ENCODE measurements at regions not wholly inside any gene's neighbourhood (a gene's known extent, or its start where the extent isn't known, plus 50 kb on each side); places are given as distances from the start of the nearest gene placed in this dataset.

DNA sequence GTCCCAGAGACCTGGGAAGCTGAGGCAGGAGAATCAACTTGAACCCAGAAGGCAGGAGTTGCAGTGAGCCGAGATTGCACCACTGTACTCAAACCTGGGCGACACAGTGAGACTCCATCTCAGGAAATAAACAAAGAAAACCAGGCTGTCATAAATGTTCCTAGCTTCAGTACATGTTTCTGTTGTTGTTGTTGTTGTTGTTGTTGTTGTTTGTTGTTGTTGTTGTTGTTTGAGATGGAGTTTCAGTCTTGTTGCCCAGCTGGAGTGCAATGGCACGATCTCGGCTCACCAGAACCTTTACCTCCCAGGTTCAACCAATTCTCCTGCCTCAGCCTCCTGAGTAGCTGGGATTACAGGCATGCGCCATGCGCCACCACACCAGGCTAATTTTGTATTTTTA, 452.5 kb downstream of the HS3ST3B1 start:
- no peaks in the 10 kb centered on the region for H3K79me1 ChIP-seq (replicated peaks; ENCODE audit: low read length, poor library complexity, severe bottlenecking)
- H2BK5ac ChIP-seq (ENCODE audit: low read depth, low read length, poor library complexity, severe bottlenecking), result no peak overlapping the region
- no peak overlapping the region for H3K4me2 ChIP-seq (ENCODE audit: low read length, poor library complexity, severe bottlenecking)
- no peak overlapping the region for H2AFZ ChIP-seq (ENCODE audit: low read depth, low read length)
- no peak overlapping the region for H3K4me3 ChIP-seq (ENCODE audit: insufficient read depth in 1 of 2, low read depth in 1 of 2, low read length in 2 of 2)
- no peak overlapping the region for H2BK15ac ChIP-seq (ENCODE audit: low read depth, poor library complexity, severe bottlenecking)
- 94% methylated on average over 2 of the region's 6 CpGs for WGBS
- no peak overlapping the region for H3K14ac ChIP-seq (ENCODE audit: low read length in 2 of 2)
- H3K27me3 ChIP-seq (ENCODE audit: control insufficient read depth in 1 of 2, insufficient read depth in 1 of 2, low read length in 2 of 2), result peaks cover 0 to 4% of the 10 kb centered on the region in 2 experiments
- no peak overlapping the region for H3K23ac ChIP-seq (ENCODE audit: low read length in 2 of 2)
- H3K9me3 ChIP-seq (ENCODE audit: control insufficient read depth, low read length), result no peaks in the 10 kb centered on the region
- no peak overlapping the region for H4K91ac ChIP-seq (ENCODE audit: low read length)
- H3K4me1 ChIP-seq (ENCODE audit: control insufficient read depth, insufficient read depth, low read depth, low read length), result peaks cover 5% of the 10 kb centered on the region
- no peak overlapping the region for H2AK5ac ChIP-seq (ENCODE audit: low read length, severe bottlenecking)
- H3K36me3 ChIP-seq (ENCODE audit: control insufficient read depth in 1 of 2, insufficient read depth in 2 of 2, low read depth in 1 of 2, low read length in 2 of 2), result no peaks in the 10 kb centered on the region
- DNase-seq, result no peak
- no peak overlapping the region for H2BK120ac ChIP-seq (ENCODE audit: low read depth, low read length)
- no peak overlapping the region for H3K18ac ChIP-seq (ENCODE audit: low read depth in 1 of 2, low read length in 2 of 2)
- H3K4ac ChIP-seq (ENCODE audit: low read depth in 1 of 2, low read length in 2 of 2), result no peak overlapping the region
- H3K9ac ChIP-seq (ENCODE audit: low read length), result no peak overlapping the region
- H2BK12ac ChIP-seq (ENCODE audit: low read length in 2 of 2), result no peak overlapping the region
- H3K27ac ChIP-seq (ENCODE audit: low read length, poor library complexity, severe bottlenecking), result no peak overlapping the region
- no peak overlapping the region for H4K8ac ChIP-seq (ENCODE audit: low read length)

DNA sequence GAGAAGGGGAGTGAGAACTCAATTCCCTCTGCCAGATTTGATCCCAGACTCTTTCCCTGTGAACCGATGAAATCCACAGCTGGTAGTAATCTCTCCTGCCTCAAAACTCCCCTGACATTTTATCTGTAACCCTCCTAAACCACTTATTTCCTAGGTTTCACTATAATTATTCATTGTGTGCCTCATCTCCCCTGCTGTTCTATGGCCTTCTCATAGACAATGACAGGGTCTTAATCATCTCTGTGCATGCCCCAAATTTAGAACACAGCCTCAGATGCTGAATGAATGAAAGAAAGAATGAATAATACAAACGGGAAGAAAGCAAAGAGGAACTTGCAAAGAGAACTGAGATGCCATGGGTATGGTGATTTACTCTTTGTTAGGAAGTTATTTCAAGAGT, 451.1 kb downstream of the HS3ST3B1 start:
- 93% methylated on average over 2 of the region's 2 CpGs for WGBS
- Histone ChIP-seq H3K9me3 (ENCODE audit: control insufficient read depth, low read length) (no peaks in the 10 kb centered on the region), H3K36me3 (ENCODE audit: control insufficient read depth in 1 of 2, insufficient read depth in 2 of 2, low read depth in 1 of 2, low read length in 2 of 2) (no peaks in the 10 kb centered on the region)

DNA sequence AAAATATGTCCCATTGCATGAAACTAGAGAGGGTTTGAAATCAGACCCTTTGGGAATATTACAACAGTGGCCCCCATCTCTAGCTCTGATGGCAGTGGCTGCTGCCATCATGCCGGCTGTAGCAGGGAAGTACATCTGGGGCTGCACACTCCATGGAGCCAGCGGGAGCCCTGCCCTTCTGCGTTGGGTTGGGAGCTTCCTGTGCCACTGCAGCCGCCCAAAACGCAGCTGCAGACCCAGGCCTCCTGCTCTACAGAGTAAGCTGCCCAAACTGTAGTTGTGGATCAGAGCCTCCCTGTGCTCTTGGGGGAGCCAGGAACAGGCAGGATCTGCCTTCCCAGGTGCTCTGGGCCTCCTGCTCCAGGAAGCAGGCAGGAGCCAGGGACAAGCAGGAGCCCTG, 450.0 kb downstream of the HS3ST3B1 start:
- no peak for DNase-seq
- 93% methylated on average over 5 of the region's 5 CpGs for WGBS
- no peak overlapping the region for H2BK120ac ChIP-seq (ENCODE audit: low read depth, low read length)

More for the DNA sequence above, 451.1 kb downstream of the HS3ST3B1 start:
- Histone ChIP-seq H3K14ac (ENCODE audit: low read length in 2 of 2) (no peak overlapping the region), H3K23ac (ENCODE audit: low read length in 2 of 2) (no peak overlapping the region), H3K9ac (ENCODE audit: low read length) (no peak overlapping the region), H3K4me1 (ENCODE audit: control insufficient read depth, insufficient read depth, low read depth, low read length) (peaks cover 5% of the 10 kb centered on the region), H2BK12ac (ENCODE audit: low read length in 2 of 2) (no peak overlapping the region), H3K4me2 (ENCODE audit: low read length, poor library complexity, severe bottlenecking) (no peak overlapping the region), H3K27ac (ENCODE audit: low read length, poor library complexity, severe bottlenecking) (no peak overlapping the region), H4K8ac (ENCODE audit: low read length) (no peak overlapping the region), H3K4ac (ENCODE audit: low read depth in 1 of 2, low read length in 2 of 2) (no peak overlapping the region), H3K79me1 (replicated peaks; ENCODE audit: low read length, poor library complexity, severe bottlenecking) (no peaks in the 10 kb centered on the region), H2BK5ac (ENCODE audit: low read depth, low read length, poor library complexity, severe bottlenecking) (no peak overlapping the region), H2AK5ac (ENCODE audit: low read length, severe bottlenecking) (no peak overlapping the region), H2BK120ac (ENCODE audit: low read depth, low read length) (no peak overlapping the region), H4K91ac (ENCODE audit: low read length) (no peak overlapping the region), H3K4me3 (ENCODE audit: insufficient read depth in 1 of 2, low read depth in 1 of 2, low read length in 2 of 2) (no peak overlapping the region), H3K18ac (ENCODE audit: low read depth in 1 of 2, low read length in 2 of 2) (no peak overlapping the region), H2BK15ac (ENCODE audit: low read depth, poor library complexity, severe bottlenecking) (no peak overlapping the region), H2AFZ (ENCODE audit: low read depth, low read length) (no peak overlapping the region), H3K27me3 (ENCODE audit: control insufficient read depth in 1 of 2, insufficient read depth in 1 of 2, low read length in 2 of 2) (peaks cover 0 to 4% of the 10 kb centered on the region in 2 experiments)
- no peak for DNase-seq

DNA sequence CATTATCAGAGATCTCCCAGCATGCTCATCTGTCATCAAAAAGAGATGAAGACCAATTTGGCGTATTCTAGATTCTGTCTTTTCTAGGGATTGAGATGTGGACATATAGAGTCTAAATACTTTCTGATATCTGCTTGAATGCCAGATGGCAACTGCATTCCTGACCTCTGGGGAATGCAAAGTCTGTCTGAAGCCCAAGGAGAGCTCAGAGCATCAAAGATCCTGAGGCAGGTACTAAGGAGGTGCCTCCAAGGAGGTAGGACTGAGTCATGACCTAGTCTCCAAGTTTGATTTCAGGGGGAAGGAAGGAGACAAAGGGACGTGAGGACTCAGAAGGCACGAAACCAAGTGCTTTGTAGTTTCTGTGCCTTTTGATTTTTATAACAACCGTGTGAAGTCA, 448.4 kb downstream of the HS3ST3B1 start:
- peak overlapping the region in 1 of 2 experiments; percentile 46 for H3K4ac ChIP-seq (ENCODE audit: low read depth in 1 of 2, low read length in 2 of 2)
- no peak overlapping the region for H2BK12ac ChIP-seq (ENCODE audit: low read length in 2 of 2)
- no peak overlapping the region for H4K8ac ChIP-seq (ENCODE audit: low read length)
- H3K14ac ChIP-seq (ENCODE audit: low read length in 2 of 2), result no peak overlapping the region
- H3K23ac ChIP-seq (ENCODE audit: low read length in 2 of 2), result no peak overlapping the region
- H3K4me3 ChIP-seq (ENCODE audit: insufficient read depth in 1 of 2, low read depth in 1 of 2, low read length in 2 of 2), result no peak overlapping the region
- H3K27me3 ChIP-seq (ENCODE audit: control insufficient read depth in 1 of 2, insufficient read depth in 1 of 2, low read length in 2 of 2), result peaks cover 0 to 4% of the 10 kb centered on the region in 2 experiments
- H3K18ac ChIP-seq (ENCODE audit: low read depth in 1 of 2, low read length in 2 of 2), result no peak overlapping the region
- 92% methylated on average over 4 of the region's 4 CpGs for WGBS
- H4K91ac ChIP-seq (ENCODE audit: low read length), result peak overlapping the region; percentile 34
- no peak overlapping the region for H2AFZ ChIP-seq (ENCODE audit: low read depth, low read length)
- H2BK15ac ChIP-seq (ENCODE audit: low read depth, poor library complexity, severe bottlenecking), result no peak overlapping the region
- no peak overlapping the region for H3K27ac ChIP-seq (ENCODE audit: low read length, poor library complexity, severe bottlenecking)
- H3K79me1 ChIP-seq (replicated peaks; ENCODE audit: low read length, poor library complexity, severe bottlenecking), result no peaks in the 10 kb centered on the region
- no peak overlapping the region for H3K9ac ChIP-seq (ENCODE audit: low read length)
- H2BK5ac ChIP-seq (ENCODE audit: low read depth, low read length, poor library complexity, severe bottlenecking), result no peak overlapping the region
- H3K9me3 ChIP-seq (ENCODE audit: control insufficient read depth, low read length), result no peaks in the 10 kb centered on the region
- H3K36me3 ChIP-seq (ENCODE audit: control insufficient read depth in 1 of 2, insufficient read depth in 2 of 2, low read depth in 1 of 2, low read length in 2 of 2), result no peaks in the 10 kb centered on the region
- no peak overlapping the region for H3K4me2 ChIP-seq (ENCODE audit: low read length, poor library complexity, severe bottlenecking)
- H2BK120ac ChIP-seq (ENCODE audit: low read depth, low read length), result no peak overlapping the region
- DNase-seq, result no peak
- no peak overlapping the region for H2AK5ac ChIP-seq (ENCODE audit: low read length, severe bottlenecking)
- H3K4me1 ChIP-seq (ENCODE audit: control insufficient read depth, insufficient read depth, low read depth, low read length), result no peaks in the 10 kb centered on the region

More for the DNA sequence above, 450.0 kb downstream of the HS3ST3B1 start:
- Histone ChIP-seq H3K23ac (ENCODE audit: low read length in 2 of 2) (no peak overlapping the region), H3K27ac (ENCODE audit: low read length, poor library complexity, severe bottlenecking) (no peak overlapping the region), H2AFZ (ENCODE audit: low read depth, low read length) (no peak overlapping the region), H3K36me3 (ENCODE audit: control insufficient read depth in 1 of 2, insufficient read depth in 2 of 2, low read depth in 1 of 2, low read length in 2 of 2) (no peaks in the 10 kb centered on the region), H3K9ac (ENCODE audit: low read length) (no peak overlapping the region), H3K9me3 (ENCODE audit: control insufficient read depth, low read length) (no peaks in the 10 kb centered on the region), H2BK12ac (ENCODE audit: low read length in 2 of 2) (no peak overlapping the region), H3K4me2 (ENCODE audit: low read length, poor library complexity, severe bottlenecking) (no peak overlapping the region), H3K79me1 (replicated peaks; ENCODE audit: low read length, poor library complexity, severe bottlenecking) (no peaks in the 10 kb centered on the region), H2BK15ac (ENCODE audit: low read depth, poor library complexity, severe bottlenecking) (no peak overlapping the region), H3K14ac (ENCODE audit: low read length in 2 of 2) (peak overlapping the region in 1 of 2 experiments; percentile 31), H3K27me3 (ENCODE audit: control insufficient read depth in 1 of 2, insufficient read depth in 1 of 2, low read length in 2 of 2) (peaks cover 0 to 4% of the 10 kb centered on the region in 2 experiments), H4K91ac (ENCODE audit: low read length) (no peak overlapping the region), H3K18ac (ENCODE audit: low read depth in 1 of 2, low read length in 2 of 2) (no peak overlapping the region), H2BK5ac (ENCODE audit: low read depth, low read length, poor library complexity, severe bottlenecking) (no peak overlapping the region), H4K8ac (ENCODE audit: low read length) (no peak overlapping the region), H2AK5ac (ENCODE audit: low read length, severe bottlenecking) (no peak overlapping the region), H3K4me1 (ENCODE audit: control insufficient read depth, insufficient read depth, low read depth, low read length) (peaks cover 2% of the 10 kb centered on the region), H3K4me3 (ENCODE audit: insufficient read depth in 1 of 2, low read depth in 1 of 2, low read length in 2 of 2) (no peak overlapping the region), H3K4ac (ENCODE audit: low read depth in 1 of 2, low read length in 2 of 2) (no peak overlapping the region)
